Endothelial cell of umbilical vein (primary cell): ENCODE measurements at regions not wholly inside any gene's neighbourhood (a gene's known extent, or its start where the extent isn't known, plus 50 kb on each side); places are given as distances from the start of the nearest gene placed in this dataset.

Source experiments
- BruUV-seq: library from RNA; stranded (reverse); fragments of 400-500 nt; replicated peaks from 2 replicates; lab custom pipeline; 2021; lab: Mats Ljungman, UMichigan
- CTCF ChIA-PET: fragments of 300-600, 350-600 bp; sonication (Branson Sonifier 250); formaldehyde crosslinking; loops from one replicate; lab custom pipeline; 2021; ENCODE audit warnings: antibody characterized with exemption, inconsistent platforms; lab: Charles Lee
- POLR2A ChIA-PET: fragments of 300-600, 350-600 bp; sonication (Branson Sonifier 250); formaldehyde crosslinking; loops from one replicate; lab custom pipeline; 2021; ENCODE audit warnings: antibody characterized with exemption, inconsistent platforms; lab: Charles Lee
- DNase-seq: peaks from one replicate; pipeline ENCODE4 v3.0.0-alpha.2; 2011; ENCODE audit warnings: low read depth, low spot score
- FAIRE-seq: peaks from 2 replicates; lab custom pipeline; 2011; peaks lifted over from hg19 to GRCh38; lab: Jason Lieb, UNC
- H2AFZ ChIP-seq: 2 replicates; pipeline ENCODE4 v1.6.0; 2012; ENCODE audit warnings: low read depth, low read length, control low read depth, inconsistent platforms
- H3K27ac ChIP-seq: 2 replicates; pipeline ENCODE4 v1.5.1; 2011; ENCODE audit warnings: low read depth, mild to moderate bottlenecking, control low read depth, low read length, moderate library complexity; ENCODE audit not compliant: insufficient read depth
- H3K27me3 ChIP-seq, 2 experiments: 2 replicates each; pipeline versions ENCODE4 v1.6.0 to v1.6.1; 2011; ENCODE audit warnings: low read length in 2 of 2, mixed read lengths in 1 of 2; ENCODE audit not compliant: control insufficient read depth in 2 of 2, insufficient read depth in 2 of 2
- H3K36me3 ChIP-seq, 2 experiments: 2 replicates in 1 of 2; 3 replicates in 1 of 2; pipeline ENCODE4 v1.5.1; 2011; ENCODE audit warnings: low read length in 2 of 2, mild to moderate bottlenecking in 1 of 2, moderate library complexity in 1 of 2; ENCODE audit not compliant: control insufficient read depth in 2 of 2, insufficient read depth in 2 of 2; ENCODE audit errors: extremely low read depth in 1 of 2
- H3K4me1 ChIP-seq: 3 replicates; pipeline ENCODE4 v1.5.1; 2011; ENCODE audit warnings: mild to moderate bottlenecking, low read length; ENCODE audit not compliant: control insufficient read depth, insufficient read depth; ENCODE audit errors: extremely low read depth
- H3K4me2 ChIP-seq: 2 replicates; pipeline ENCODE4 v1.6.1; 2011; ENCODE audit warnings: low read length, control low read depth, mixed read lengths; ENCODE audit not compliant: insufficient read depth
- H3K4me3 ChIP-seq, 3 experiments: fragments of 200-600 bp in 1 of 3; sonication (generic), shearing (Covaris generic) in 1 of 3; replicated peaks in 1 of 3; 2 replicates each; pipeline ENCODE4 v1.5.1; 2011 to 2016; ENCODE audit warnings: control low read depth in 3 of 3, low read length in 3 of 3, mild to moderate bottlenecking in 2 of 3, inconsistent platforms in 1 of 3, low read depth in 1 of 3, moderate library complexity in 1 of 3; ENCODE audit not compliant: insufficient read depth in 1 of 3
- H3K79me2 ChIP-seq: 2 replicates; pipeline ENCODE4 v1.6.0; 2012; ENCODE audit warnings: low read length, inconsistent platforms; ENCODE audit not compliant: control insufficient read depth, insufficient read depth
- H3K9ac ChIP-seq: replicated peaks from 2 replicates; pipeline ENCODE3; 2011; ENCODE audit warnings: low read length, control low read depth; ENCODE audit not compliant: insufficient read depth; ENCODE audit errors: extremely low read depth
- H3K9me1 ChIP-seq: replicated peaks from 3 replicates; pipeline ENCODE4 v1.6.0; 2011; ENCODE audit warnings: mild to moderate bottlenecking, low read length; ENCODE audit not compliant: control insufficient read depth, insufficient read depth; ENCODE audit errors: extremely low read depth
- H3K9me3 ChIP-seq: replicated peaks from 2 replicates; pipeline ENCODE4 v1.5.1; 2012; ENCODE audit warnings: low read length, inconsistent platforms; ENCODE audit not compliant: control insufficient read depth, insufficient read depth
- H4K20me1 ChIP-seq: replicated peaks from 2 replicates; pipeline ENCODE3; 2011; ENCODE audit warnings: mild to moderate bottlenecking, low read length; ENCODE audit not compliant: control insufficient read depth, insufficient read depth; ENCODE audit errors: extremely low read depth
- CTCF ChIP-seq, 2 donors: IDR thresholded peaks; 1 replicate in 1 of 2; 2 replicates in 1 of 2; pipeline ENCODE4 v1.5.1; 2011; ENCODE audit warnings: low read length in 2 of 2, mild to moderate bottlenecking in 2 of 2, moderate library complexity in 2 of 2, control low read depth in 1 of 2, inconsistent platforms in 1 of 2, low read depth in 1 of 2; ENCODE audit not compliant: insufficient read depth in 1 of 2; ENCODE audit errors: extremely low read depth in 1 of 2
- EZH2 ChIP-seq: IDR thresholded peaks from 2 replicates; pipeline ENCODE4 v1.6.1; 2012; ENCODE audit warnings: borderline replicate concordance, low read depth, mild to moderate bottlenecking, moderate library complexity, low read length, inconsistent platforms; ENCODE audit not compliant: severe bottlenecking
- FOS ChIP-seq: IDR thresholded peaks from 2 replicates; pipeline ENCODE4 v1.6.1; 2011; ENCODE audit warnings: mild to moderate bottlenecking, low read length, moderate library complexity, borderline replicate concordance; ENCODE audit not compliant: insufficient read depth
- GATA2 ChIP-seq: IDR thresholded peaks from 2 replicates; pipeline ENCODE4 v1.7.0; 2011; ENCODE audit warnings: low read depth, mild to moderate bottlenecking, moderate library complexity, mixed read lengths, low read length; ENCODE audit not compliant: insufficient read length, insufficient read depth
- JUN ChIP-seq: IDR thresholded peaks from 2 replicates; pipeline ENCODE4 v1.6.1; 2011; ENCODE audit warnings: borderline replicate concordance, low read depth; ENCODE audit not compliant: insufficient read length, insufficient read depth
- MAX ChIP-seq: IDR thresholded peaks from 2 replicates; pipeline ENCODE4 v1.6.1; 2011; ENCODE audit not compliant: insufficient read depth, insufficient read length
- MYC ChIP-seq: IDR thresholded peaks from one replicate; pipeline ENCODE4 v1.6.1; 2011; ENCODE audit warnings: mild to moderate bottlenecking, low read depth, low read length
- POLR2A ChIP-seq: IDR thresholded peaks from 2 replicates; pipeline ENCODE4 v1.6.1; 2012; ENCODE audit warnings: low read depth, mild to moderate bottlenecking, control low read depth, low read length
- POLR2AphosphoS5 ChIP-seq: IDR thresholded peaks from 2 replicates; pipeline ENCODE4 v1.6.1; 2012; ENCODE audit warnings: low read depth, mild to moderate bottlenecking, control low read depth, low read length, moderate library complexity; ENCODE audit not compliant: insufficient read depth
- dilution Hi-C: fragments of 300-500 bp; cut with MboI; formaldehyde crosslinking; loops from one replicate; pipeline ENCODE4 v1.15.0; 2019; ENCODE audit warnings: low sequenced_read_pairs; ENCODE audit not compliant: extremely low pct_ligation_motif_present
- intact Hi-C: fragments of 100-400 bp; cut with micrococcal nuclease; formaldehyde crosslinking; loops from one replicate; pipeline ENCODE4 v1.10.0; 2022

- Histone ChIP-seq H3K9me3 (no peaks in the 10 kb centered on the region), H3K27ac (no peak overlapping the region), H3K4me1 (no peaks in the 10 kb centered on the region), H3K36me3 (no peaks in the 10 kb centered on the region), H3K9ac (no peak overlapping the region), H3K4me3 (no peak overlapping the region), H4K20me1 (no peaks in the 10 kb centered on the region), H3K9me1 (no peaks in the 10 kb centered on the region), H3K4me2 (no peak overlapping the region), H3K79me2 (no peaks in the 10 kb centered on the region), H2AFZ (no peak overlapping the region), H3K27me3 (no peaks in the 10 kb centered on the region)
- CTCF ChIA-PET: no interaction called here
- POLR2A ChIA-PET: no interaction called here
- intact Hi-C loops: no loop called here
- TF ChIP-seq JUN: no peak
- TF ChIP-seq CTCF (IDR thresholded peaks at IDR 0.05; ENCODE audit: extremely low read depth in 1 of 2, insufficient read depth in 1 of 2, low read depth in 1 of 2, low read length in 2 of 2): no peak
- no peak for TF ChIP-seq POLR2AphosphoS5
- FAIRE-seq (no peak), DNase-seq (no peak)
- no TSS peak for BruUV-seq
- dilution Hi-C loops: no loop called here
Observed at GRCh38 chr5:107743373-107744000, 72.8 kb upstream of the EFNA5 start.

GRCh38 chr5:107739661-107740060 is 68.9 kb upstream of the EFNA5 start:
- FAIRE-seq (no peak), DNase-seq (no peak)
- Histone ChIP-seq H3K9me3 (no peaks in the 10 kb centered on the region), H3K27me3 (no peaks in the 10 kb centered on the region), H3K4me2 (no peak overlapping the region), H2AFZ (no peak overlapping the region), H3K79me2 (no peaks in the 10 kb centered on the region), H3K9me1 (no peaks in the 10 kb centered on the region), H4K20me1 (no peaks in the 10 kb centered on the region), H3K4me1 (no peaks in the 10 kb centered on the region), H3K4me3 (no peak overlapping the region), H3K36me3 (no peaks in the 10 kb centered on the region), H3K9ac (no peak overlapping the region), H3K27ac (no peak overlapping the region)
- TF ChIP-seq EZH2 (no peak), FOS (no peak), POLR2AphosphoS5 (no peak), POLR2A (no peak), GATA2 (no peak), CTCF (IDR thresholded peaks at IDR 0.05; ENCODE audit: extremely low read depth in 1 of 2, insufficient read depth in 1 of 2, low read depth in 1 of 2, low read length in 2 of 2) (no peak), MYC (no peak), JUN (no peak), MAX (no peak)
- dilution Hi-C loops: no loop called here
- ChIA-PET CTCF (no interaction called here), POLR2A (no interaction called here)
- BruUV-seq: no TSS peak
- intact Hi-C loops: no loop called here
